WTC11 (cell line): ENCODE measurements at regions not wholly inside any gene's neighbourhood (a gene's known extent, or its start where the extent isn't known, plus 50 kb on each side); places are given as distances from the start of the nearest gene placed in this dataset.

ENCODE experiments used
- ATAC-seq: fragments of 200-7000 bp; cut with Tn5 transposase; 2 replicates; pipeline ENCODE4 v1.10.0; 2021; ENCODE audit warnings: mild to moderate bottlenecking, moderate library complexity
- CTCF ChIA-PET: fragments of 300-600 bp; sonication (Branson Sonifier 250); formaldehyde crosslinking; loops from one replicate; lab custom pipeline; 2021; ENCODE audit warnings: antibody characterized with exemption; lab: Charles Lee
- POLR2A ChIA-PET: fragments of 350-600 bp; sonication (Branson Sonifier 250); formaldehyde crosslinking; loops from one replicate; lab custom pipeline; 2021; ENCODE audit warnings: antibody characterized with exemption; lab: Charles Lee
- DNase-seq: peaks from one replicate; pipeline ENCODE4 v3.0.0; 2021; ENCODE audit warnings: low spot score
- H3K27ac Mint-ChIP-seq: 2 replicates; pipeline ENCODE4 v1.8.0; 2021; ENCODE audit warnings: mixed read lengths
- H3K27me3 Mint-ChIP-seq: 2 replicates; pipeline ENCODE4 v1.8.0; 2021; ENCODE audit warnings: low read depth, mild to moderate bottlenecking, moderate library complexity, mixed read lengths
- H3K36me3 Mint-ChIP-seq: 2 replicates; pipeline ENCODE4 v1.8.0; 2021; ENCODE audit warnings: mixed read lengths
- H3K4me1 Mint-ChIP-seq: 2 replicates; pipeline ENCODE4 v1.8.0; 2022; ENCODE audit warnings: mixed read lengths
- H3K4me3 Mint-ChIP-seq: 2 replicates; pipeline ENCODE4 v1.8.0; 2021; ENCODE audit warnings: mild to moderate bottlenecking, moderate library complexity, mixed read lengths
- H3K9me3 Mint-ChIP-seq: 2 replicates; pipeline ENCODE4 v1.8.0; 2021; ENCODE audit warnings: mixed read lengths
- ATF3 ChIP-seq: sonication (generic); formaldehyde crosslinking; conservative IDR thresholded peaks from 2 replicates; pipeline ENCODE4 v1.8.1; 2022; ENCODE audit warnings: mild to moderate bottlenecking, missing genetic modification reagents
- CBFB ChIP-seq: sonication (generic); formaldehyde crosslinking; IDR thresholded peaks from 2 replicates; pipeline ENCODE4 v1.8.1; 2022; ENCODE audit warnings: mild to moderate bottlenecking, low read depth, missing genetic modification reagents
- JAZF1 ChIP-seq: fragments of 250-450 bp; sonication (Bioruptor Pico); IDR thresholded peaks from 2 replicates; pipeline ENCODE4 v1.9.0; 2021; ENCODE audit warnings: moderate library complexity, mild to moderate bottlenecking, inconsistent platforms
- JUN ChIP-seq: sonication (generic); formaldehyde crosslinking; IDR thresholded peaks from 2 replicates; pipeline ENCODE4 v1.8.0; 2023; ENCODE audit warnings: mild to moderate bottlenecking, missing genetic modification reagents
- PREB ChIP-seq: sonication (generic); formaldehyde crosslinking; IDR thresholded peaks from 2 replicates; pipeline ENCODE4 v1.8.1; 2022; ENCODE audit warnings: mild to moderate bottlenecking, missing genetic modification reagents, moderate library complexity, borderline replicate concordance
- RORB ChIP-seq: fragments of 250-450 bp; sonication (Bioruptor Pico); IDR thresholded peaks from 2 replicates; pipeline ENCODE4 v1.9.0; 2021; ENCODE audit warnings: mild to moderate bottlenecking
- SMAD3 ChIP-seq: sonication (generic); formaldehyde crosslinking; IDR thresholded peaks from 2 replicates; pipeline ENCODE4 v1.8.0; 2022; ENCODE audit warnings: missing genetic modification reagents, mild to moderate bottlenecking, borderline replicate concordance
- SOX15 ChIP-seq: fragments of 250-450 bp; sonication (Bioruptor Pico); IDR thresholded peaks from 2 replicates; pipeline ENCODE4 v1.9.0; 2021; ENCODE audit warnings: mild to moderate bottlenecking
- ZBTB43 ChIP-seq: sonication (generic); formaldehyde crosslinking; IDR thresholded peaks from 2 replicates; pipeline ENCODE4 v1.8.1; 2023; ENCODE audit warnings: mild to moderate bottlenecking, missing genetic modification reagents
- ZNF232 ChIP-seq: sonication (generic); formaldehyde crosslinking; IDR thresholded peaks from 2 replicates; pipeline ENCODE4 v1.8.0; 2022; ENCODE audit warnings: mild to moderate bottlenecking, missing genetic modification reagents
- ZNF281 ChIP-seq: sonication (generic); formaldehyde crosslinking; IDR thresholded peaks from 2 replicates; pipeline ENCODE4 v1.8.0; 2023; ENCODE audit warnings: mild to moderate bottlenecking, missing genetic modification reagents
- ZNF396 ChIP-seq: fragments of 250-450 bp; sonication (Bioruptor Pico); IDR thresholded peaks from 2 replicates; pipeline ENCODE4 v1.8.0; 2021; ENCODE audit warnings: mild to moderate bottlenecking, moderate library complexity, borderline replicate concordance
- ZNF671 ChIP-seq: fragments of 250-450 bp; sonication (Bioruptor Pico); IDR thresholded peaks from 2 replicates; pipeline ENCODE4 v1.8.0; 2021; ENCODE audit warnings: mild to moderate bottlenecking
- TF ChIP-seq, protein P1 (sequence below): fragments of 250-450 bp; sonication (Bioruptor Pico); conservative IDR thresholded peaks from 2 replicates; pipeline ENCODE4 v1.9.0; 2021; ENCODE audit warnings: mild to moderate bottlenecking
- TF ChIP-seq, protein P2 (sequence below): fragments of 250-450 bp; sonication (Bioruptor Pico); IDR thresholded peaks from 2 replicates; pipeline ENCODE4 v1.8.0; 2021; ENCODE audit warnings: mild to moderate bottlenecking
- TF ChIP-seq, protein P3 (sequence below): sonication (generic); formaldehyde crosslinking; IDR thresholded peaks from 2 replicates; pipeline ENCODE4 v1.8.1; 2022; ENCODE audit warnings: missing genetic modification reagents, borderline replicate concordance
- TF ChIP-seq, protein P4 (sequence below): fragments of 250-450 bp; sonication (Bioruptor Pico); IDR thresholded peaks from 2 replicates; pipeline ENCODE4 v1.9.0; 2021; ENCODE audit warnings: mild to moderate bottlenecking
- TF ChIP-seq, protein P5 (sequence below): fragments of 250-450 bp; sonication (Bioruptor Pico); IDR thresholded peaks from 2 replicates; pipeline ENCODE4 v1.9.0; 2021; ENCODE audit warnings: moderate library complexity, mild to moderate bottlenecking, inconsistent platforms, borderline replicate concordance
- TF ChIP-seq, protein P6 (sequence below): sonication (generic); formaldehyde crosslinking; IDR thresholded peaks from 2 replicates; pipeline ENCODE4 v1.8.0; 2023; ENCODE audit warnings: missing genetic modification reagents
- TF ChIP-seq, protein P7 (sequence below): sonication (generic); formaldehyde crosslinking; IDR thresholded peaks from 2 replicates; pipeline ENCODE4 v1.8.1; 2022; ENCODE audit warnings: low read depth, missing genetic modification reagents, borderline replicate concordance

DNA sequence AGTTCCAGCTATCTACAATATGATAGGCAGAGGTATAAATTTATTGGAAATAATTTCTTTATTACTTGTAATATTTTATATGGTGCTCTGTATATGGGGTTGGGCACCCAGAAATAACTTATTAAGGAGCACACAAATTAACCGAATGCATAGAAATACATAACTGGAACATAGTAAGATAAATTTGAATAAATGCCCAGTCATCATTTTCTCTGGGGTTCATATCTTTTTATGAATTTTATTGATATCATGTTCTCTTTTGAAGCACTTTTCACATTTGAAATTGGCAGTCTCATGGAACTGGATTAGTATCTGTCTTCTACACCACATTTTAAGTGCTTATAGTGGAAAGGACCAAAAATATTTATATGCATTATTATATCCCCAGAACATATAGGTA lies 122.0 kb downstream of the PCDH7 start (continued):
- TF ChIP-seq, protein P1, sequence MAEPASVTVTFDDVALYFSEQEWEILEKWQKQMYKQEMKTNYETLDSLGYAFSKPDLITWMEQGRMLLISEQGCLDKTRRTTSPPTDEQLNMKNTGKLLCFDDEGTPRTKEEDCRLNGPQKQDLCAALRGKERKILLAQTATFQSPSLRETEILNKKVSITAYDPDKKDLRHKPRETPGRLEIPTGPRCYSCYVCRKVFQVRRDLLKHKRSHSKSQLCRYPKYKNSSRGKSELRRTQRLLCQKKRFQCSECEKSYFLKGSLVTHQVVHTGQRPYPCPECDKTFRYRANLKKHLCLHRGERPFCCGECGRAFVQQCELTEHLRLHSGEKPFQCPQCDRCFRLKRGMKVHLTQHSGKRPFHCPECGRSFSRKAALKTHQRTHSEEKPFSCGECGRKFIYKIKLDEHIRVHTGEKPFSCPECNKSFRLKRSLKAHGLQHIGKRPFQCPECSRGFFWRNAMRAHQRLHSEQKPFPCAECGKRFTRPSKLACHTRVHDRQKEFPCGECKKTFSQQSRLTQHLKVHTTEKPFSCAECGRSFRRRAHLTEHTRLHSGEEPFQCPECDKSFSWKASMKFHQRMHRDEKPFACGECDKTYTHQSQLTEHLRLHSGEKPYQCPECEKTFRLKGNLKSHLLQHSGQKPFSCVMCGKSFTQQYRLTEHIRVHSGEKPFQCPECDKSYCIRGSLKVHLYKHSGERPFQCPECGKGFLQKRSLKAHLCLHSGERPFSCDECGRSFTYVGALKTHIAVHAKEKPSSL (CRISPR knock-in tag): no peak
- TF ChIP-seq SOX15 (no peak), ZNF671 (no peak), CBFB (CRISPR knock-in tag) (no peak), ZNF281 (CRISPR knock-in tag) (no peak), ZNF396 (no peak), ATF3 (CRISPR knock-in tag) (no peak), RORB (CRISPR knock-in tag) (no peak)
- TF ChIP-seq, all 79 proteins: peak for 0

- Mint-ChIP-seq H3K27me3 (no peaks in the 10 kb centered on the region), H3K9me3 (no peaks in the 10 kb centered on the region), H3K4me1 (peaks cover 44% of the 10 kb centered on the region), H3K27ac (no peak overlapping the region), H3K36me3 (no peaks in the 10 kb centered on the region), H3K4me3 (no peak overlapping the region)
- ChIA-PET POLR2A (no interaction called here), CTCF (no interaction called here)
- ATAC-seq (no peak), DNase-seq (no peak)
- TF ChIP-seq ZBTB43 (CRISPR knock-in tag) (no peak), SMAD3 (CRISPR knock-in tag) (no peak), PREB (CRISPR knock-in tag) (no peak), JUN (no peak), JAZF1 (CRISPR knock-in tag) (no peak), ZNF232 (CRISPR knock-in tag) (no peak)
- TF ChIP-seq, protein P2, sequence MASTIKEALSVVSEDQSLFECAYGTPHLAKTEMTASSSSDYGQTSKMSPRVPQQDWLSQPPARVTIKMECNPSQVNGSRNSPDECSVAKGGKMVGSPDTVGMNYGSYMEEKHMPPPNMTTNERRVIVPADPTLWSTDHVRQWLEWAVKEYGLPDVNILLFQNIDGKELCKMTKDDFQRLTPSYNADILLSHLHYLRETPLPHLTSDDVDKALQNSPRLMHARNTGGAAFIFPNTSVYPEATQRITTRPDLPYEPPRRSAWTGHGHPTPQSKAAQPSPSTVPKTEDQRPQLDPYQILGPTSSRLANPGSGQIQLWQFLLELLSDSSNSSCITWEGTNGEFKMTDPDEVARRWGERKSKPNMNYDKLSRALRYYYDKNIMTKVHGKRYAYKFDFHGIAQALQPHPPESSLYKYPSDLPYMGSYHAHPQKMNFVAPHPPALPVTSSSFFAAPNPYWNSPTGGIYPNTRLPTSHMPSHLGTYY (CRISPR knock-in tag): no peak
- TF ChIP-seq, protein P3, sequence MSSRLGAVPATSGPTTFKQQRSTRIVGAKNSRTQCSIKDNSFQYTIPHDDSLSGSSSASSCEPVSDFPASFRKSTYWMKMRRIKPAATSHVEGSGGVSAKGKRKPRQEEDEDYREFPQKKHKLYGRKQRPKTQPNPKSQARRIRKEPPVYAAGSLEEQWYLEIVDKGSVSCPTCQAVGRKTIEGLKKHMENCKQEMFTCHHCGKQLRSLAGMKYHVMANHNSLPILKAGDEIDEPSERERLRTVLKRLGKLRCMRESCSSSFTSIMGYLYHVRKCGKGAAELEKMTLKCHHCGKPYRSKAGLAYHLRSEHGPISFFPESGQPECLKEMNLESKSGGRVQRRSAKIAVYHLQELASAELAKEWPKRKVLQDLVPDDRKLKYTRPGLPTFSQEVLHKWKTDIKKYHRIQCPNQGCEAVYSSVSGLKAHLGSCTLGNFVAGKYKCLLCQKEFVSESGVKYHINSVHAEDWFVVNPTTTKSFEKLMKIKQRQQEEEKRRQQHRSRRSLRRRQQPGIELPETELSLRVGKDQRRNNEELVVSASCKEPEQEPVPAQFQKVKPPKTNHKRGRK: no peak
- TF ChIP-seq, protein P4, sequence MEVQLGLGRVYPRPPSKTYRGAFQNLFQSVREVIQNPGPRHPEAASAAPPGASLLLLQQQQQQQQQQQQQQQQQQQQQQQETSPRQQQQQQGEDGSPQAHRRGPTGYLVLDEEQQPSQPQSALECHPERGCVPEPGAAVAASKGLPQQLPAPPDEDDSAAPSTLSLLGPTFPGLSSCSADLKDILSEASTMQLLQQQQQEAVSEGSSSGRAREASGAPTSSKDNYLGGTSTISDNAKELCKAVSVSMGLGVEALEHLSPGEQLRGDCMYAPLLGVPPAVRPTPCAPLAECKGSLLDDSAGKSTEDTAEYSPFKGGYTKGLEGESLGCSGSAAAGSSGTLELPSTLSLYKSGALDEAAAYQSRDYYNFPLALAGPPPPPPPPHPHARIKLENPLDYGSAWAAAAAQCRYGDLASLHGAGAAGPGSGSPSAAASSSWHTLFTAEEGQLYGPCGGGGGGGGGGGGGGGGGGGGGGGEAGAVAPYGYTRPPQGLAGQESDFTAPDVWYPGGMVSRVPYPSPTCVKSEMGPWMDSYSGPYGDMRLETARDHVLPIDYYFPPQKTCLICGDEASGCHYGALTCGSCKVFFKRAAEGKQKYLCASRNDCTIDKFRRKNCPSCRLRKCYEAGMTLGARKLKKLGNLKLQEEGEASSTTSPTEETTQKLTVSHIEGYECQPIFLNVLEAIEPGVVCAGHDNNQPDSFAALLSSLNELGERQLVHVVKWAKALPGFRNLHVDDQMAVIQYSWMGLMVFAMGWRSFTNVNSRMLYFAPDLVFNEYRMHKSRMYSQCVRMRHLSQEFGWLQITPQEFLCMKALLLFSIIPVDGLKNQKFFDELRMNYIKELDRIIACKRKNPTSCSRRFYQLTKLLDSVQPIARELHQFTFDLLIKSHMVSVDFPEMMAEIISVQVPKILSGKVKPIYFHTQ (CRISPR knock-in tag): no peak
- TF ChIP-seq, protein P5, sequence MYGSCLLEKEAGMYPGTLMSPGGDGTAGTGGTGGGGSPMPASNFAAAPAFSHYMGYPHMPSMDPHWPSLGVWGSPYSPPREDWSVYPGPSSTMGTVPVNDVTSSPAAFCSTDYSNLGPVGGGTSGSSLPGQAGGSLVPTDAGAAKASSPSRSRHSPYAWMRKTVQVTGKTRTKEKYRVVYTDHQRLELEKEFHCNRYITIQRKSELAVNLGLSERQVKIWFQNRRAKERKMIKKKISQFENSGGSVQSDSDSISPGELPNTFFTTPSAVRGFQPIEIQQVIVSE: no peak
- TF ChIP-seq, protein P6, sequence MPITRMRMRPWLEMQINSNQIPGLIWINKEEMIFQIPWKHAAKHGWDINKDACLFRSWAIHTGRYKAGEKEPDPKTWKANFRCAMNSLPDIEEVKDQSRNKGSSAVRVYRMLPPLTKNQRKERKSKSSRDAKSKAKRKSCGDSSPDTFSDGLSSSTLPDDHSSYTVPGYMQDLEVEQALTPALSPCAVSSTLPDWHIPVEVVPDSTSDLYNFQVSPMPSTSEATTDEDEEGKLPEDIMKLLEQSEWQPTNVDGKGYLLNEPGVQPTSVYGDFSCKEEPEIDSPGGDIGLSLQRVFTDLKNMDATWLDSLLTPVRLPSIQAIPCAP (CRISPR knock-in tag): no peak
- TF ChIP-seq, protein P7, sequence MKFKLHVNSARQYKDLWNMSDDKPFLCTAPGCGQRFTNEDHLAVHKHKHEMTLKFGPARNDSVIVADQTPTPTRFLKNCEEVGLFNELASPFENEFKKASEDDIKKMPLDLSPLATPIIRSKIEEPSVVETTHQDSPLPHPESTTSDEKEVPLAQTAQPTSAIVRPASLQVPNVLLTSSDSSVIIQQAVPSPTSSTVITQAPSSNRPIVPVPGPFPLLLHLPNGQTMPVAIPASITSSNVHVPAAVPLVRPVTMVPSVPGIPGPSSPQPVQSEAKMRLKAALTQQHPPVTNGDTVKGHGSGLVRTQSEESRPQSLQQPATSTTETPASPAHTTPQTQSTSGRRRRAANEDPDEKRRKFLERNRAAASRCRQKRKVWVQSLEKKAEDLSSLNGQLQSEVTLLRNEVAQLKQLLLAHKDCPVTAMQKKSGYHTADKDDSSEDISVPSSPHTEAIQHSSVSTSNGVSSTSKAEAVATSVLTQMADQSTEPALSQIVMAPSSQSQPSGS: no peak
These were observed 122.5 kb downstream of the PCDH7 start for GRCh38 chr4:30842689-30843088.
